AG10803 (cell line): ENCODE measurements at regions not wholly inside any gene's neighbourhood (a gene's known extent, or its start where the extent isn't known, plus 50 kb on each side); places are given as distances from the start of the nearest gene placed in this dataset.
"Not testable (repeated sequence)": the region's sequence is repeated elsewhere in the genome, so short reads cannot be mapped to it uniquely, and the experiment has no call there.

Experiments
- DNase-seq: peaks from one replicate; pipeline ENCODE4 v3.0.0; 2010; ENCODE audit warnings: low read depth
- H3K4me3 ChIP-seq: 2 replicates; pipeline ENCODE4 v1.5.1; 2011; ENCODE audit warnings: mild to moderate bottlenecking, low read length, control low read depth
- CTCF ChIP-seq: conservative IDR thresholded peaks from 2 replicates; pipeline ENCODE4 v1.5.1; 2011; ENCODE audit warnings: mild to moderate bottlenecking, low read length, control low read depth, inconsistent platforms

DNA sequence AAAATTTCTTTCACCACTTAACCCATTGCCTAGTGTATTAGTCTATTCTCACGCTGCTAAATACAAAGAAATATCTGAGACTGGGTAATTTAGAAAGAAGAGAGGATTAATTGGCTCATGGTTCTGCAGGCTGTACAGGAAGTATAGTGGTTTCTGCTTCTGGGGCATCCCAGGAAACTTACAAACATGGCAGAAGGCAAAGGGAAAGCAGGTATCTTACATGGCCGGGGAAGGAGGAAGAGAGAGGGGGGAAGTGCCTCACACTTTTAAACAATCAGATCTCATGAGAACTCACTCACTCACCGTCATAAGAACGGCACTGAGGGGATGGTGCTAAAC, 931.4 kb upstream of the SOX9 start:
- TF ChIP-seq CTCF, result no peak
- DNase-seq, result no peak
- H3K4me3 ChIP-seq, result no peak overlapping the region

DNA sequence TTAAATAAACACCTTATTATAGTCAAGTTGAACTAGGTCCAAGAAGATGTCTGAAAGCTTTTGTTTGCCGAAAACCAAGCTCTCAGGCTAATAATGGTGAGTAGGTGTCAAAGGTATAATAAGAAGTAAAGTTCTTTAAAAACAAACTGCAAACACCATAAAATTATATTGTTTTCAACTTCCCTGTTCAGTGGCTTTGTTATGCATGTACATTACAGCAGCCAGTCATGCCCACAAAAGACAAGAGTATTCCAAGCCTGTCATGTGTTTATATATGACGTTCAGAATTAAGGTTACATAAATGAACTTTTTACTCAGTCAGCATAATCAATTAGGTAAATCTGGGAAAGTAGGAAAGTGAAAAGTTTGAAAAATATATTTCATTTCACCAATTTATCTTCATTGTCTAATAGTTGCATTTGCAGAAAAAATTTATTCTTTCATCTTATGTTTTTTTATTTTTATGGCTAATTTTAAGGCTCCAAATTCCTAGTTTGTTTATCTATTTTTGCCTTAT, 928.7 kb upstream of the SOX9 start:
- DNase-seq, result no peak
- TF ChIP-seq CTCF, result no peak
- no peak overlapping the region for H3K4me3 ChIP-seq

DNA sequence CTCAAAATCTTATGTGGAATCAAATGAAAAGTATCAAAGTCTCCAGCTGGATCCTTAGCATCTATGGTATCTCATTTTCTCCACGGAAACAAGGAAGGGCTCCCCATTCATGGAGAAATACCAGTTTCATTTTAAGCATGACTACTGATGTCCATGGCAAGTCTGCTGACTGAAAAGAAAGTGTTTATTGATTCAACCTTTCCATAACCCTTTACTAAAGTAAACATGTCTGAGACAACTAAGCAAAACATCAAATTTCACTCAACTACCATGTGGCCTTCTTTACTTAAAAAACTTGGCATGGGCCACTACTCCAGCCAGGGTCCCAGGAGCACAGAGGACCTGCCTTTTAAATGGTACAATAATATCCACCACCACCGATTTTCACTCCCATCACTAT, 928.0 kb upstream of the SOX9 start:
- TF ChIP-seq CTCF, result no peak
- no peak for DNase-seq
- no peak overlapping the region for H3K4me3 ChIP-seq

GRCh38 chr17:71200597-71200996, 920.2 kb upstream of the SOX9 start:
- no peak overlapping the region for H3K4me3 ChIP-seq
- no peak for TF ChIP-seq CTCF
- no peak for DNase-seq

DNA sequence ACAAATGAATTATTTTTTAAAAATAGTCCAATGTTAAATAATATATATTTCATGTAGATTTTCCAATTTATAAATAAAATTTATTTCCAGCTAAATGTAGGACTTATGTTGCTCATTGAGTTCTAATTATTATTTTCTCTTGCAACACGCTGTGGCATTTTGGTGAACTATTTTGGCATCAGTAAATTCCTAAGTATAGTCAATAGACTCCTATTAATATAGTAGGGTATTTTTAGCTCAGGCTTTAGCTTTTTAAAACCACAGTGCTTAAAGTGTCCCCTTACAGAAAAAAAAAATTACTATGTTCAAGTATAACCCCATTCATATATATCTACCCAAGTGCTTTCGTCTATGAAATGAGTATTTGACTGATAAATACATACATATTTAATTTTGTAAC, 919.2 kb upstream of the SOX9 start:
- no peak overlapping the region for H3K4me3 ChIP-seq
- TF ChIP-seq CTCF, result no peak
- no peak for DNase-seq

- TF ChIP-seq CTCF, result no peak
- DNase-seq, result no peak
- no peak overlapping the region for H3K4me3 ChIP-seq
These were observed 918.4 kb upstream of the SOX9 start for GRCh38 chr17:71202449-71202848.

DNA sequence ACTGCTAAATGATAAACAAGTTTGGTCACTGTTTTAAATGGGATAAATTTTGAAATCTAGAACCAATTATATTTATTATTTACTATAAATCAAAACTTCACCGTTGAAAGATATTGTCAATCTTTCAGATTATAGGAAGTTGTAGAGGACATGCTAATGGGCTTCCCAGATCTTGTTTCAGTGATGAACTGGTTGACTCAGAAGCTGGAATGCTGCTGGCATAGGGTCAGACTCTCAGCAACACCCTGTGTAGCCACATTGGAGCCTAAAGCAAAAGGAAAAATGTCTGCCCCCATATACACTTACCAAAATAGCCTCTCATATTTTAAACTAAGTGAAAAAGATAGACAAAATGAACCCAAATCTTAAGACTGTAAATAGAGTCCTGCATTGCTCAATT, 916.9 kb upstream of the SOX9 start:
- H3K4me3 ChIP-seq, result no peak overlapping the region
- no peak for TF ChIP-seq CTCF
- no peak for DNase-seq

- DNase-seq, H3K4me3 ChIP-seq: not testable (repeated sequence)
These were observed 914.9 kb upstream of the SOX9 start for GRCh38 chr17:71205951-71206350.
